ENCODE measurements at regions not wholly inside any gene's neighbourhood (a gene's known extent, or its start where the extent isn't known, plus 50 kb on each side); places are given as distances from the start of the nearest gene placed in this dataset.
"Not testable (repeated sequence)": the region's sequence is repeated elsewhere in the genome, so short reads cannot be mapped to it uniquely, and the experiment has no call there.

DNA sequence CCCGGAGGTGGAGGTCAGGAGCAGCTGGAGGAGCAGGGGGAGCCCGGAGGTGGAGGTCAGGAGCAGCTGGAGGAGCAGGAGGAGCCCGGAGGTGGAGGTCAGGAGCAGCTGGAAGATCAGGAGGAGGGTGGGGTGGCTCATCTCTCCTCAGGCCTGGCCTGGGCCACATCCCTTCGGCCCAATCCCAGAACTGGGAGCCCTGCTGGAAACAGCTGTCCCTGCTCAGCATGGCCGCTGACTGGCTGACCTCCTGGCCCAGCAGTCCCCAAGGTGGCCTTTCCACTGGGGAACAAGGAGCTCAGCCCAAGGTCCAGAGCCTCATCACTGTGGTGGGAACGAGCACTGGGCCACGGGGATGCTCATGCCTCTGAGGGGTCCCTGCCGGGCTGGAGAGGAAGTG lies 66.6 kb upstream of the LAPTM4A start:
- no peak overlapping the region for H3K4me3 ChIP-seq (replicated peaks; ENCODE audit: low read depth, low read length)
- no peaks in the 10 kb centered on the region for H3K36me3 ChIP-seq (ENCODE audit: control insufficient read depth, insufficient read depth, low read length)
- H3K27me3 ChIP-seq (replicated peaks; ENCODE audit: control insufficient read depth, insufficient read depth, low read length): no peaks in the 10 kb centered on the region; the same call in 1 of the 2 replicates
- no peak for DNase-seq (ENCODE audit: extremely low read depth, insufficient read length)
- TF ChIP-seq, protein P1, sequence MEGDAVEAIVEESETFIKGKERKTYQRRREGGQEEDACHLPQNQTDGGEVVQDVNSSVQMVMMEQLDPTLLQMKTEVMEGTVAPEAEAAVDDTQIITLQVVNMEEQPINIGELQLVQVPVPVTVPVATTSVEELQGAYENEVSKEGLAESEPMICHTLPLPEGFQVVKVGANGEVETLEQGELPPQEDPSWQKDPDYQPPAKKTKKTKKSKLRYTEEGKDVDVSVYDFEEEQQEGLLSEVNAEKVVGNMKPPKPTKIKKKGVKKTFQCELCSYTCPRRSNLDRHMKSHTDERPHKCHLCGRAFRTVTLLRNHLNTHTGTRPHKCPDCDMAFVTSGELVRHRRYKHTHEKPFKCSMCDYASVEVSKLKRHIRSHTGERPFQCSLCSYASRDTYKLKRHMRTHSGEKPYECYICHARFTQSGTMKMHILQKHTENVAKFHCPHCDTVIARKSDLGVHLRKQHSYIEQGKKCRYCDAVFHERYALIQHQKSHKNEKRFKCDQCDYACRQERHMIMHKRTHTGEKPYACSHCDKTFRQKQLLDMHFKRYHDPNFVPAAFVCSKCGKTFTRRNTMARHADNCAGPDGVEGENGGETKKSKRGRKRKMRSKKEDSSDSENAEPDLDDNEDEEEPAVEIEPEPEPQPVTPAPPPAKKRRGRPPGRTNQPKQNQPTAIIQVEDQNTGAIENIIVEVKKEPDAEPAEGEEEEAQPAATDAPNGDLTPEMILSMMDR (IDR thresholded peaks at IDR 0.05; ENCODE audit: insufficient read depth, low read length, poor library complexity, severe bottlenecking): no peak

DNA sequence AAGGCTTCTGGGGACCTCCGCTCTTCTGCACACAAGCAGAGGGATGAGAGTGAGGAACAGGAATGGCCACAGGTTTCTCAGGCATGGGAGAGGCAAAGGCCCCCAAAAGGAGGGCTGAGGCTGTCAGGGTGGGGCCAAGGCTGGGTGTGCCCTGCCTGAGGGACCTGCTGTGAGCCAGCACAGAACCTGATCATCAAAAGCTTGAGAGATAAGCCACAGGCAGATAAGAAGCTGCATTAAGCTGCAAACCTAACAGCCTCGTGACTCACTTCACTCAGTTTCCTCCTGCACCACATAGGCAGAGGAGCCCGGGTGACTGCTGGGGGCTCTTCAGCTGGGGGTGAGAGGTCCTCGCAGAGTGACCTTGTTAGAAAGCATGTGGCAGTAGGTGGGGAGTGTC lies 64.5 kb upstream of the LAPTM4A start:
- TF ChIP-seq, protein P1 (IDR thresholded peaks at IDR 0.05; ENCODE audit: insufficient read depth, low read length, poor library complexity, severe bottlenecking): no peak
- H3K36me3 ChIP-seq (ENCODE audit: control insufficient read depth, insufficient read depth, low read length): no peaks in the 10 kb centered on the region
- H3K4me3 ChIP-seq (replicated peaks; ENCODE audit: low read depth, low read length): no peak overlapping the region
- no peak for DNase-seq (ENCODE audit: extremely low read depth, insufficient read length)
- H3K27me3 ChIP-seq (replicated peaks; ENCODE audit: control insufficient read depth, insufficient read depth, low read length): no peaks in the 10 kb centered on the region

GRCh38 chr2:20115374-20115773 lies 63.9 kb upstream of the LAPTM4A start:
- H3K4me3 ChIP-seq (replicated peaks; ENCODE audit: low read depth, low read length): no peak overlapping the region

DNA sequence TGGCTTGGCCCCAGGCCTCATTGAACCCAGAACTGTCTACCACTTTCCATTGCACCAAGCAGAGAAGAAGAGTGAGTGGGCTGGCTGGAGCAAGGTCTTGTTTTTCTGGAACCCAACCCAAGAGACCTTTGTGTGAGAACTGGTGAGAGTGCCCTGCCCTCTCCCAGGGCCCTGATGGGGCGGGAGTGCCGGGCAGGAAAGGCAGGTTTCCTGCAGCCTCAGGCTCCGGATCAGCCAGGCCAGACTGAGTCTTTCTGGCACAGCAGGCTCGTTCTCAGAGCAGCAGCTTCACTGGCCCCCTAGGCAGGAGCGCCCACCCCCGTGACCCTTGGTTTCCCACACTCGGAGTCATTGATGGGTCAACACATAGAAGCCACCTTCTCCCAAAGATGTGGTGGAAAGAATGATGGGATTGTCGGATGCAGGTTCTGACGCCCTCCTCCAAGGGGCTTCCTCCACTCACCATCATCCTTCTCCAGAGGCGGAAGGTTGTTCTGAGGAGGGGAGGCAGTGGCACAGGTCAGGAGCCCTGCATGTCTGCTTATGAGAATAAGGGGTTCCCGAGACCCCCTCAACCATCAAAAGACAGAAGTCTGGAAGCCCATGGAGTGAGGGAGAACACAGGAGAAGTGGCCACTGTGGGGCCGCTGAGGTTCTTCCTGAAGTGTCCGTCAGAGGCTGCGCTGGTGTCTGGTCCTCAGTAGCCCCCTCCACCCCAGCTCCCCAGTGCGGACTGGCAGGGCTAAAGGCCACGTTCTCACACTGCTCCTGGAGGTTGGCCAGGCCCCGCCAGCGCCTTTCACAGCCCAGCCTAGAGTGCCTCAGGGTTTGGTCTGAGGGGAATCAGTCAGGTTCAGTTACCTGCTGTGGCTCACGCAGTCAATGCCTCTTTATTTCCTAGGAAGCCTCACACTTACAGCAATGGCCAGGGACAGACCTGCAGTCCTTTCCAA lies 62.8 kb upstream of the LAPTM4A start:
- TF ChIP-seq, protein P1 (IDR thresholded peaks at IDR 0.05; ENCODE audit: insufficient read depth, low read length, poor library complexity, severe bottlenecking): no peak
- Histone ChIP-seq H3K27me3 (replicated peaks; ENCODE audit: control insufficient read depth, insufficient read depth, low read length) (no peaks in the 10 kb centered on the region), H3K4me3 (replicated peaks; ENCODE audit: low read depth, low read length) (no peak overlapping the region), H3K36me3 (ENCODE audit: control insufficient read depth, insufficient read depth, low read length) (no peaks in the 10 kb centered on the region)
- DNase-seq (ENCODE audit: extremely low read depth, insufficient read length): no peak

More at GRCh38 chr2:20115374-20115773, 63.9 kb upstream of the LAPTM4A start:
- TF ChIP-seq, protein P1 (IDR thresholded peaks at IDR 0.05; ENCODE audit: insufficient read depth, low read length, poor library complexity, severe bottlenecking): no peak
- Histone ChIP-seq H3K36me3 (ENCODE audit: control insufficient read depth, insufficient read depth, low read length) (no peaks in the 10 kb centered on the region), H3K27me3 (replicated peaks; ENCODE audit: control insufficient read depth, insufficient read depth, low read length) (no peaks in the 10 kb centered on the region)
- DNase-seq (ENCODE audit: extremely low read depth, insufficient read length): no peak

GRCh38 chr2:20113004-20113796 lies 61.8 kb upstream of the LAPTM4A start:
- Histone ChIP-seq H3K27me3 (replicated peaks; ENCODE audit: control insufficient read depth, insufficient read depth, low read length) (no peaks in the 10 kb centered on the region), H3K4me3 (replicated peaks; ENCODE audit: low read depth, low read length) (no peak overlapping the region), H3K36me3 (ENCODE audit: control insufficient read depth, insufficient read depth, low read length) (no peaks in the 10 kb centered on the region)
- TF ChIP-seq, protein P1 (IDR thresholded peaks at IDR 0.05; ENCODE audit: insufficient read depth, low read length, poor library complexity, severe bottlenecking): no peak
- DNase-seq (ENCODE audit: extremely low read depth, insufficient read length): no peak

DNA sequence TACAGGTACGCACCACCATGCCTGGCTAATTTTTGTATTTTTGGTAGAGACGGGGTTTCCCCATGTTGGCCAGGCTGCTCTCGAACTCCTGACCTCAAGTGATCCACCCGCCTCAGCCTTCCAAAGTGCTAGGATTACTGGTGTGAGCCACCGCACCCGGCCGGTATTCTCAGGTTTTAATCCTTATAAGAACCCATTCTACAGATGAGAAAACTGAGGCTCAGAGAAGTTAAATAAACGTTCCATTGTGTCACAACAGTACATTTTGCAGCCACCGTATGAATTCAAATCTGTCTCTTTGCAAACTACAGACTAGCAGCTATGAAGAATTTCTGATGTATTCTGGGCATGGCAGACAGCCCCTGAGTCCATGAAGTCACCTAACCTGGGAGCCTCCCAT lies 60.9 kb upstream of the LAPTM4A start:
- not testable (repeated sequence) for DNase-seq (ENCODE audit: extremely low read depth, insufficient read length); H3K27me3 ChIP-seq (replicated peaks; ENCODE audit: control insufficient read depth, insufficient read depth, low read length); H3K36me3 ChIP-seq (ENCODE audit: control insufficient read depth, insufficient read depth, low read length); H3K4me3 ChIP-seq (replicated peaks; ENCODE audit: low read depth, low read length)

Data from GM06990 (cell line).